PC-9 (cell line): ENCODE measurements at regions not wholly inside any gene's neighbourhood (a gene's known extent, or its start where the extent isn't known, plus 50 kb on each side); places are given as distances from the start of the nearest gene placed in this dataset.
"Not testable (repeated sequence)": the region's sequence is repeated elsewhere in the genome, so short reads cannot be mapped to it uniquely, and the experiment has no call there.

ENCODE experiments used
- BruUV-seq: library from RNA; stranded (reverse); fragments of 400-500 nt; replicated peaks from 2 replicates; lab custom pipeline; 2021; lab: Mats Ljungman, UMichigan
- CTCF ChIA-PET: fragments of 300-600 bp; sonication (Branson Sonifier 250); formaldehyde crosslinking; loops from one replicate; lab custom pipeline; 2022; ENCODE audit warnings: antibody characterized with exemption; lab: Charles Lee
- POLR2A ChIA-PET: fragments of 300-600 bp; sonication (Branson Sonifier 250); formaldehyde crosslinking; loops from one replicate; lab custom pipeline; 2022; ENCODE audit warnings: antibody characterized with exemption; ENCODE audit not compliant: unreplicated experiment; lab: Charles Lee
- DNase-seq, 2 experiments: peaks; one replicate each; pipeline versions ENCODE4 v3.0.0 to v3.0.0-alpha.2; 2015 to 2022; ENCODE audit warnings: mixed read lengths in 1 of 2
- H2AFZ ChIP-seq: fragments of 200-600 bp; sonication (generic); 2 replicates; pipeline ENCODE4 v1.8.1; 2017; ENCODE audit warnings: antibody characterized with exemption
- H3F3A ChIP-seq: fragments of 200-600 bp; sonication (generic); 2 replicates; pipeline ENCODE4 v1.8.1; 2017; ENCODE audit warnings: antibody characterized with exemption, mild to moderate bottlenecking, low read depth; ENCODE audit not compliant: insufficient read depth
- H3K27ac ChIP-seq: fragments of 200-600 bp; sonication (generic); 2 replicates; pipeline ENCODE4 v1.6.1; 2016; ENCODE audit warnings: mixed run types
- H3K27me3 ChIP-seq: fragments of 200-600 bp; sonication (generic); 2 replicates; pipeline ENCODE4 v1.6.1; 2016; ENCODE audit warnings: low read depth, mixed run types; ENCODE audit not compliant: insufficient read depth
- H3K36me3 ChIP-seq: fragments of 200-600 bp; sonication (generic); 2 replicates; pipeline ENCODE4 v1.6.1; 2016; ENCODE audit warnings: low read depth, mixed run types
- H3K4me1 ChIP-seq: fragments of 200-600 bp; sonication (generic); replicated peaks from 2 replicates; pipeline ENCODE4 v1.6.1; 2016; ENCODE audit warnings: mixed run types; ENCODE audit not compliant: insufficient read depth
- H3K4me2 ChIP-seq: fragments of 200-600 bp; sonication (generic); 2 replicates; pipeline ENCODE4 v1.6.1; 2017; ENCODE audit warnings: mixed run types
- H3K4me3 ChIP-seq: fragments of 200-600 bp; sonication (generic); 2 replicates; pipeline ENCODE4 v1.6.1; 2016; ENCODE audit warnings: mixed run types
- H3K79me2 ChIP-seq: fragments of 200-600 bp; sonication (generic); 2 replicates; pipeline ENCODE4 v1.6.1; 2017; ENCODE audit warnings: low read depth, mixed run types
- H3K9me2 ChIP-seq: fragments of 200-600 bp; sonication (generic); 2 replicates; pipeline ENCODE4 v1.8.1; 2017; ENCODE audit warnings: mild to moderate bottlenecking; ENCODE audit not compliant: insufficient read depth
- H3K9me3 ChIP-seq: fragments of 200-600 bp; sonication (generic); 2 replicates; pipeline ENCODE4 v1.8.1; 2016; ENCODE audit warnings: low read depth; ENCODE audit not compliant: insufficient read depth
- H4K20me1 ChIP-seq: fragments of 200-600 bp; sonication (generic); 2 replicates; pipeline ENCODE4 v1.8.1; 2017; ENCODE audit not compliant: insufficient read depth
- EZH2 ChIP-seq: fragments of 200-600 bp; sonication (generic); IDR thresholded peaks from 2 replicates; pipeline ENCODE4 v1.8.0; 2017; ENCODE audit warnings: antibody characterized with exemption, low read depth
- intact Hi-C: fragments of 100-400 bp; cut with micrococcal nuclease; formaldehyde crosslinking; loops from one replicate; pipeline ENCODE4 v1.10.0; 2022; ENCODE audit not compliant: unreplicated experiment
- TF ChIP-seq, protein P1 (sequence below): fragments of 200-600 bp; sonication (generic); conservative IDR thresholded peaks from 2 replicates; pipeline ENCODE4 v1.6.1; 2017; ENCODE audit warnings: mixed run types, antibody characterized with exemption, mild to moderate bottlenecking, moderate library complexity

DNA sequence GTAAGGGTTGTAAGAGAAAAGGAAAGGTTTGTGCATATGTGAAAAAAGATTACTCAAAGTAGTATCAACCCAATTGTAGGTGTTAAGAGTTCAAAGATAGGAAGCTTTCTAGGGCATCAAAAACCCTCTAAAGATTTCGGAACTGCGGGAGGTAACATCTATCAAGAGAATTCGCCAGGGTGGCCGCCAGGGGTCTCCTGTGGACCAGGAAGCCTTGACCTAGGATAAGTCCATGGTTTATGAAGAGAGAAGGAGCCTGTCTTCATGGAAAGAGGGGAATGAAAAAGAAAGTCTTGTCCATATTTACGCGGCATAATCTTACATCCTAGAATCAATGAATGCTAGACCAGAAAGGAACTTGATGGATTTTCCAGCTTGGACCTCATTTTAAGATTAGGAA, 140.7 kb upstream of the CALCR start:
- H3K4me2 ChIP-seq: no peak overlapping the region
- POLR2A ChIA-PET: no interaction called here
- no peaks in the 10 kb centered on the region for H3K9me3 ChIP-seq
- BruUV-seq: no TSS peak
- no peak overlapping the region for H2AFZ ChIP-seq
- H3K79me2 ChIP-seq: no peaks in the 10 kb centered on the region
- no peaks in the 10 kb centered on the region for H3F3A ChIP-seq
- H4K20me1 ChIP-seq: no peaks in the 10 kb centered on the region
- H3K4me1 ChIP-seq: no peaks in the 10 kb centered on the region
- H3K4me3 ChIP-seq: no peak overlapping the region
- peak in 1 of 2 experiments; percentile 37 for DNase-seq
- CTCF ChIA-PET: no interaction called here
- H3K27ac ChIP-seq: no peak overlapping the region
- intact Hi-C loops: loop anchor here (1.0 to 10.0 kb wide), 3 partner anchors 720 to 1975 kb away; no protein-coding TSS in a partner anchor
- H3K27me3 ChIP-seq: no peaks in the 10 kb centered on the region
- TF ChIP-seq EZH2: no peak
- TF ChIP-seq, protein P1, sequence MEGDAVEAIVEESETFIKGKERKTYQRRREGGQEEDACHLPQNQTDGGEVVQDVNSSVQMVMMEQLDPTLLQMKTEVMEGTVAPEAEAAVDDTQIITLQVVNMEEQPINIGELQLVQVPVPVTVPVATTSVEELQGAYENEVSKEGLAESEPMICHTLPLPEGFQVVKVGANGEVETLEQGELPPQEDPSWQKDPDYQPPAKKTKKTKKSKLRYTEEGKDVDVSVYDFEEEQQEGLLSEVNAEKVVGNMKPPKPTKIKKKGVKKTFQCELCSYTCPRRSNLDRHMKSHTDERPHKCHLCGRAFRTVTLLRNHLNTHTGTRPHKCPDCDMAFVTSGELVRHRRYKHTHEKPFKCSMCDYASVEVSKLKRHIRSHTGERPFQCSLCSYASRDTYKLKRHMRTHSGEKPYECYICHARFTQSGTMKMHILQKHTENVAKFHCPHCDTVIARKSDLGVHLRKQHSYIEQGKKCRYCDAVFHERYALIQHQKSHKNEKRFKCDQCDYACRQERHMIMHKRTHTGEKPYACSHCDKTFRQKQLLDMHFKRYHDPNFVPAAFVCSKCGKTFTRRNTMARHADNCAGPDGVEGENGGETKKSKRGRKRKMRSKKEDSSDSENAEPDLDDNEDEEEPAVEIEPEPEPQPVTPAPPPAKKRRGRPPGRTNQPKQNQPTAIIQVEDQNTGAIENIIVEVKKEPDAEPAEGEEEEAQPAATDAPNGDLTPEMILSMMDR: peak; percentile 53
- no peaks in the 10 kb centered on the region for H3K36me3 ChIP-seq
- no peaks in the 10 kb centered on the region; the same call in 1 of the 2 replicates for H3K9me2 ChIP-seq

DNA sequence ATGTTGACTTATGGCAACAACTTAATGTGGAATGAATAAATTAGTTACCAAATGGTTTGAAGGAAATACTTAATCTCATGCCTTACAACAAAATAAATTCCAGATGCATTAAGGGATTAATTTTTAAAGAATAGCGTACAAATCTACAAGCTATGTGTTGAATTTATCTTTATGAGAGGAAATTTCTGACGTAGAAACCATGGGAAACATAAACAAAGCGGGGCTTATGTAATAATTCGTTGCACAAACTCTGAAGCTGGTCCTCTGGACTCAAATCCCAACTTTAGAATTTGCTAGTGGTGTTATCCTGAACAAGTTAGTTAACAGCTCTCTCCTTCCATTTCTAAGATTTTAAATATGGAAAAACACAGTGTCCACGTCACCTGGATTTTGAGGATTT, 137.4 kb upstream of the CALCR start:
- Histone ChIP-seq H3K36me3 (no peaks in the 10 kb centered on the region), H3K27ac (no peak overlapping the region), H3K9me3 (no peaks in the 10 kb centered on the region), H3K27me3 (no peaks in the 10 kb centered on the region), H3K4me3 (no peak overlapping the region), H4K20me1 (no peaks in the 10 kb centered on the region), H3K4me2 (no peak overlapping the region), H3K79me2 (no peaks in the 10 kb centered on the region), H3F3A (no peaks in the 10 kb centered on the region), H3K4me1 (no peaks in the 10 kb centered on the region), H2AFZ (no peak overlapping the region), H3K9me2 (no peaks in the 10 kb centered on the region; the same call in 1 of the 2 replicates)
- no peak for TF ChIP-seq EZH2
- TF ChIP-seq, protein P1: no peak
- ChIA-PET POLR2A (no interaction called here), CTCF (interaction anchor here (0.6 kb wide), 1 partner anchor 1970 kb away, joined by 3 read pairs; no protein-coding TSS in a partner anchor)
- BruUV-seq: no TSS peak
- intact Hi-C loops: loop anchor here (10.0 kb wide), 1 partner anchor 723 kb away; no protein-coding TSS in a partner anchor
- no peak for DNase-seq

DNA sequence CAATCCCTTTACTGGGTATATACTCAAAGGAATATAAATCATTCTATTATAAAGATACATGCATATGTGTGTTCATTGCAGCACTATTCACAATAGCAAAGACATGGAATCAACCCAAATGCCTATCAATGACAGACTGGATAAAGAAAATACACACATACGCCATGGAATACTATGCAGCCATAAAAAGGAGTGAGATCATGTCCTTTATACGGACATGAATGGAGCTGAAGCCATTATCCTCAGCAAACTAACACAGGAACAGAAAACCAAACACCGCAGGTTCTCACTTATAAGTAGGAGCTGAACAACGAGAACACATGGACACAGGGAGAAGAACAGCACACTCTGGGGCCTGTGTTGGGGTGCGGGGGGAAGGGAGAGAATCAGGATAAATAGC, 133.7 kb upstream of the CALCR start:
- H3K27me3 ChIP-seq, H3K9me2 ChIP-seq, BruUV-seq, POLR2A ChIA-PET, H3K27ac ChIP-seq, intact Hi-C loops, CTCF ChIA-PET, H3K79me2 ChIP-seq, H3K4me1 ChIP-seq, H3K9me3 ChIP-seq, H2AFZ ChIP-seq, H3F3A ChIP-seq, DNase-seq, H4K20me1 ChIP-seq, H3K36me3 ChIP-seq, H3K4me2 ChIP-seq, H3K4me3 ChIP-seq: not testable (repeated sequence)

DNA sequence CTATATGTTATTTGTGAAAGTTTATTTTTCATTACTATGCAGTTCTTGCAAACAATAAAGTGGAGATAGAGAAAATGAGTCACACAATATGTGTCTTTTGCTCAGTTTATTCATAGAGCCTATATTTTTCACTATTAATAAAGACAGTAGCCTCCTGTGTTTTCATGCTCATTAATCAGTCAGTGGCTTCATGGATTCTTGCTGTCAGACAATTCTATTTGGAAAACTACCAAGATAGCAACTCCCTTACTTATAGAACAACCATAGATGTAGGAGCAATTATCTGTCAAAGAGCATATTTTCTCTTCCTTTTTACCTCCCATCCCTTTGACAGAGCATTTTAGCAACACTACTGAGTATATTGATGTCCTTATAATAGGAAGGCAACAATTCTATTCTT, 132.7 kb upstream of the CALCR start:
- no peaks in the 10 kb centered on the region for H3K36me3 ChIP-seq
- BruUV-seq: no TSS peak

DNA sequence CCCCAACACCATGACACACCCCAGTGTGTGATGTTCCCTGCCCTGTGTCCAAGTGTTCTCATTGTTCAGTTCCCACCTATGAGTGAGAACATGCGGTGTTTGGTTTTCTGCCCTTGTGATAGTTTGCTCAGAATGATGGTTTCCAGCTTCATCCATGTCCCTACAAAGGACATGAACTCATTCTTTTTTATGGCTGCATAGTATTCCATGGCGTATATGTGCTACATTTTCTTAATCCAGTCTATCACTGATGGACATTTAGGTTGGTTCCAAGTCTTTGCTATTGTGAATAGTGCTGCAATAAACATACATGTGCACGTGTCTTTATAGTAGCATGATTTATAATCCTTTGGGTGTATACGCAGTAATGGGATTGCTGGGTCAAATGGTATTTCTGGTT, 131.6 kb upstream of the CALCR start:
- DNase-seq, BruUV-seq, POLR2A ChIA-PET, H3K4me2 ChIP-seq, H3K4me3 ChIP-seq, H3K4me1 ChIP-seq, H2AFZ ChIP-seq, intact Hi-C loops, CTCF ChIA-PET, H3K27ac ChIP-seq, H3K9me3 ChIP-seq, H3K79me2 ChIP-seq, H4K20me1 ChIP-seq, H3K36me3 ChIP-seq, H3K9me2 ChIP-seq, H3K27me3 ChIP-seq, H3F3A ChIP-seq: not testable (repeated sequence)

More for the DNA sequence above, 132.7 kb upstream of the CALCR start:
- intact Hi-C loops: no loop called here
- Histone ChIP-seq H3K27ac (no peak overlapping the region), H3K79me2 (no peaks in the 10 kb centered on the region), H3K4me1 (no peaks in the 10 kb centered on the region), H3K9me3 (no peaks in the 10 kb centered on the region), H3K4me3 (no peak overlapping the region), H3F3A (no peaks in the 10 kb centered on the region), H4K20me1 (no peaks in the 10 kb centered on the region), H3K27me3 (no peaks in the 10 kb centered on the region), H3K9me2 (no peaks in the 10 kb centered on the region), H3K4me2 (no peak overlapping the region), H2AFZ (no peak overlapping the region)
- ChIA-PET CTCF (no interaction called here), POLR2A (no interaction called here)
- no peak for TF ChIP-seq EZH2
- TF ChIP-seq, protein P1: no peak
- DNase-seq: no peak
